NCI-H446 (cell line): ENCODE measurements at regions not wholly inside any gene's neighbourhood (a gene's known extent, or its start where the extent isn't known, plus 50 kb on each side); places are given as distances from the start of the nearest gene placed in this dataset.
"Not testable (repeated sequence)": the region's sequence is repeated elsewhere in the genome, so short reads cannot be mapped to it uniquely, and the experiment has no call there.

Experiments
- DNase-seq, 2 experiments: peaks; one replicate each; lab custom pipeline; 2025; lab: John Stamatoyannopoulos, UW

DNA sequence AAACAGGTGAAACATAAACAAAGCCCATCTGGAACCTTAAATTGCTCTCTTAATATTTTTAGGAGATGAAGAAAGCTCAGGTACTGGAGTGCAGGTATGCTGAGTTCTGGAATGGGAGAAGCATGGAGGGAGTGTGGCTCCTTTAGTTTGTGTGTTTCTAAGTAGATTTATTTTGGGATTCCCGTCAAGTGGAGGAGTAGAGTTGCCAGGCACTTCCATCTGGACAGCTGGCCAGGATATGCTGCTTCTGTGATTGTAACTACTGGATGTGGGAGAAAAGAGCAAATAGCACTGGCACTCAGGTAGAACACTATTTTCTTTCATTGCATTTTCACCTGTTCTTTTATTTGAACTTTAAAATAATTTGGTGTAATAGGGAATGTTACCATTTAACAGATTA is 182.3 kb upstream of the MAST4 start:
- no peak for DNase-seq

DNA sequence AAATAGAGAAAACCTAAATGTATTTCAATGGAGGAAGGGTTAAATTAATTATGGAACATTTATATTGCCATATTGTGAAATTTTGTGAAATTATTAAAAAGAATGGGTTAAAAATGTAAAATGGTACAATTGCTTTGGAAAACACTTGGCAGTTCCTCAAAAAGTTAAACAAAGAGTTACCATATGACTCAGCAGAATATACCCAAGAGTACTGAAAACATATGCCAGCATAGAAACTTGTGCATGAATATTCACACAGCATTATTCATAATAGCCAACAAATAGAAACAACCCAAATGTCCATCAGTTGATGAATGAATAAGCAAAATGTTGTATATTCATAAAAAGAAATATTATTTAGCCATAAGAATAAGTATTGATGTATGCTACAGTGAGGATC is 181.0 kb upstream of the MAST4 start:
- DNase-seq: no peak

DNA sequence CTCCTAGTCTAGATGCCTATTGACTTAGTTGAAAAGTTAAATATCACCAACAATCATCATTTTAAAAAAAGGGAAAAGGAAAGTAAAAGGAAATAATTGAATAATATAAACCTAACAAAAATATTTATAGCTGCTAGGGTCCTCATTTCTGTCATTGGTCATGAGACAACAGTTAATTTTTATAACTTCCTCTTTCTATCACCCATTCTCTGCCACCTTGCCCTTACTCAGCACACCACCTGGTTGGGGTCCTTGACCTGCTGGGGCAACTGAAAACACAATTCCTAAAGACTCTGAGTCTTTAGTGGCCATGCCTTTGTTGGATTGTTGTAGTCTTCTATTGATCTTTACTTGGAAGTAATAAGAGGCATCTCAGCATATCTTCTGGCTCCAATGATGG is 179.5 kb upstream of the MAST4 start:
- DNase-seq: no peak

DNA sequence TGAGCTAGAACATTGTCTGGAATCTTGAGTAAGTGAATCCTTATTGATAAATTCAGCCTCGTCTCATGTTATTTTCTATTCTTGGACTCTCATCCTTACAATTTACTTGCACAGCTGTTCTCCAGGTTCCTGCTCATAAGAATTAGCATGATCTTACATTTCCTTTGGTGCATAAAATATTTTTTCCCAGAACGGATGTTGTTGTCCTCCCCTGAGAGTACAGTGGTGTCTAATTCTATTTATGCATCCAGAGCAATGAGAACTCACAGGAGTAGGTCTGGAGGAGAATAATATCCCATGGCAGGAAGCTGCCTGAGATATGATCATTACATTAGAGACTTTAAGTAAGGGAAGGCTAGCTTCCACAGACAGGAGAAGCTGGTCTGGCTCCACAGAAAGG is 178.4 kb upstream of the MAST4 start:
- no peak for DNase-seq

DNA sequence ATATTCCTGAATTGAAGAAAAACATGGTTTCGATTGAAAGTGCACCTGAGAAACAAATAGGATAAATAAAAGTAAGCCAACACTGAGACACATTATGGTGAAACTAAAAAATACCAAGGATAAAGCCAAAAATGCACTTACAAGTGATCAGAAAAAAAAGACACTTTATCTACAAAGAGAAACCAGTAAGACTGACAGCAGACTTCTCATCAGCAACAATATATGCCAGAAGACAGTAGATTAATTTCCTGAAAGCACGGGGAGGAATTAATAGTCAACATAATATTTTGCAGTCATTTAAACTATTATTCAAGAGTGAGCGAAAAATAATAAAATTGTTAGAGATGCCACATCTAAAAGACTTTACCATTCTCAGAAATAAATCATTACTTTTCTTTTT is 172.7 kb upstream of the MAST4 start:
- DNase-seq: no peak

DNA sequence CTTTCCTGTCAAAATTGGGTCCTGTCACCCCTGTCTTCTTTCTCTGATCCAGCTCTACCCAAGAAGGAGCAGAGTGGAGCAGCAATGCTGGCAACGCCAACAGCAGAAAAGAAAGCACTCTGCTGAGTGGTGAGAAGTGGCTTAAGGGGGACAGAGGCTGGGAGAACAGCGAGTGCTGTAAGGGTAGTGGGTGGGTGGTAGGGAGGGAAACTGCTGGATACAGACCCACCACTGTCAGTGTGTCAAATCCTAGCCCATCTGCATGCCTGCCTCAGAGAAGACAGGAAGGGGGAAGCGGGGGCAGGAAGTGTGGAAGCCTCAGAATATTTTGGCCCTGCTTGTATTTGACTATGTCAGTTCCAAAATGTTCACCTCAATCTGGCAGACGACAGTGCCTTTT is 170.4 kb upstream of the MAST4 start:
- DNase-seq: no peak

DNA sequence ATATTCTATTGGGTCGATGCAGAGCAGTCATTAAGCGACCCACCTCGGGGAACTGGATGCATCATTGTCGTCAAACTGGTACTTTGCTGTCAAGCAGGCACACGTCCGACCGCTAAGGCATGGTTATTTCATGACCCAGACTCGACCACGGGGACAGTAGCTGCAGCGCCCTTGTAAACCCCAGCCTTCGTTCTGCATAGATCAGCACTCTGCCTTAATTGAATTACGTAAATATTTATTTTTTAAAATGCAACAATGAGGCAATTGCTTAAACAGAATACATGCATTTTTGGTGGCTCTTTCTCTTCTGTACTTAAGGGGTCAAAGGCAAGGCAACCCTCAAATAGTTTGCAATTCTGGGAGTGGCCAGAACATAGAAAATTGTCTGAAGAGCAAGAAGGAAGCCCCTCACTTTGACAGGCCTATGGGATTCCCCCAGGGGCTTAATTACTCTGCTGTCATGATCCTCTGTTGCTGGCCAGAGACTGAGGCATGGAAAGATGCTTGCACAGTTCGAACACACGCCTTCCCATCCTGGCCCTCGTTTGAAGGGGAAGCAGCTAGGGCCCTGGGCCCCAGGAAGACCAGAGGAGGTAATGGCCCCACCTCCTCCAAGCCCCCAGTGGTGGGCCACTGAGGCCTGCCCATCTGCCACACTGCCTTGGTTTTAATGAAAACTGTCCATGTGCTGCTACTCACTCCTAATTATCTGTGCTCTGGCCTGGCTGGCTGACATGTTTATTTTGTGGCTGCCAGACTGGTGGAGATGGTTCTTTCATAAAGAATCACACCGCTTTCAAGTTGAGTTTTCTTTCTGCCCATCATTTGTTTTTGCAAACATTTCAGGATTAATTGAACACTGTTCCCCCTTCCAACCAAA is 169.7 kb upstream of the MAST4 start:
- DNase-seq: no peak

DNA sequence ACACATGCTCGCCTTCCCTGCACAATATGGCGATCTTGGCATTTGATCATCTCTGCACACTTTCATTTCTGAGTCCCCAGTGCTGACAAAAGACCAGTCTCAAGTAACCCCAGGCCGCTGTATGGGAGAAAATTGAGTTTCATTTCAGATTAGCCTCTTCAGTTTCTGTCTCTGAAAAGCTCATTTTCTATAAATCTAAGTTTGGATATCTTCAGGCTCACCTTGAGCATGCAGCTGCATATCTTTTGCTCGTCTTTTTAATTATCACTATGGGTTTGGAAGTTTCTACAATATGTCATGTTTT is 169.1 kb upstream of the MAST4 start:
- DNase-seq: no peak

DNA sequence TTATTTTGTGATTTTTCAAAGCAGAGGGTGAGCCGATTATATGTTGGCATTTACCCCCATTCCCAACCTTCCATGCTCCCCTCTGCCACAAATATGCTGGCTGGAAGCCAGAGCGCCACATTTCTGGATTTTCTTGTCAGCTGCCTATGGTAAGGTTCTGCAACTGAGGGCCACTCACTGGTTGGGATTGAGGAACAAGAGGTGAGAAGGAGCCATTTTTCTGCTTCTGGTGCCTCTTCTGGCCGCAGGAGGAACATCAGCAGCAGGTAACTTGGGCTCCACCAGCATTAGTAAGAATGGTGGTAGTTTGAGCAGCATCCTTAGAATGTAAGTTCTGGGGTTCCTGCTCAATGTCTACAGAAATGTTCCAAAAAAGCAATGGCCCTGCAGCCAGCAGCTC is 159.5 kb upstream of the MAST4 start:
- no peak for DNase-seq

DNA sequence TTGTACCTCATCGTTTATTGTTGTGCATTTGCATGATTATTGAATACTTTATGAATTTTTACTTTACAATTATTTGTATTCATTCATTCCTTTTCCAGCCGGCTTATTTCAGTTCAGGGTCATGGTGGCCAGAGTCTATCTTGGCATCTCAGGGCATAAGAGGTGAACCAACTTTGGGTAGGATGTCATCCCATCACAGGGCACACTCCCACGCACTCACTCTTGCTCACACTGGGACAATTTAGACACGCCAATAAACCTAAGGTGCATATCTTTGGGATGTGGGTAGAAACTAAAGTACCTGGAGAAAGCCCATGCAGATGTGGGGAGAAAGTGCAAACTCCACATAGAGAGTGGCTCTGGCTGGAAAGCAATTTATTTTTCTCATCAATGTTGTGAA is 158.1 kb upstream of the MAST4 start:
- no peak for DNase-seq

DNA sequence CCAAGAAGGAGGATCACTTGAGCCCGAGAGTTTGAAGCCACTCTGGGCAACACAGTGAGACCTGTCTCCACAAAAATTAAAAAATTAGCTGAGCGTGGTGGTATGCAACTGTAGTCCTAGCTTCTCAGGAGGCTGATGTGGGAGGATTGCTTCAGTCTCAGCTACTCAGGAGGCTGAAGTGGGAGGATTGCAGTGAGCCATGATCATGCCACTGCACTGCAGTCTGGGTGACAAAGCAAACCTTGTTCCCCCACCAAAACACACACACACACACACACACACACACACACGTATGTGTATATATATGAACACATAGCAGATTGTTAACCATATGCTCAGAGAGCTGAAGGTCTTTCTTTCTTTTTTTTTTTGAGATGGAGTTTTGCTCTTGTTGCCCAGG is 157.5 kb upstream of the MAST4 start:
- DNase-seq: no peak

DNA sequence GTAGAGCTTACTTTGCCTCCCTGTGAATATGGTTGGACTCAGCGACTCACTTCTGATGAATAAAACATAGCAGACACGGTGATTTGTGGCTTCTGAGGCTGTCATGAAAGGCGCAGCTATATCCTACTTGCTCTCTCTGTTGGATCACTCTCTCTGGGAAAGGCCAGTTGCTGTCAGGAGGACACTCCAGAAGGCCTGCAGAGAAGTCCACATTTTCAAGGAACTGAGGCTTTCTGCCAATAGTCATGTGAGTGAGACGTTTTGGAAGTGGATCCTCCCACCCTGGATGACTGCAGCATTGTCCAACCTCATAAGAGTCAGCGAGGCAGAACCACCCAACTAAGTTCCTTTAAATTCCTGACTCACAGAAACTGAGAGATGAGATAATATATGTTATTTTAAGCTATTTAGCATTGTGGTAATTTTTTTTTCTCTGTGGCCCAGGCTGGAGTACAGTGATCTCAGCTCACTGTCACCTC is 156.0 kb upstream of the MAST4 start:
- DNase-seq: no peak

DNA sequence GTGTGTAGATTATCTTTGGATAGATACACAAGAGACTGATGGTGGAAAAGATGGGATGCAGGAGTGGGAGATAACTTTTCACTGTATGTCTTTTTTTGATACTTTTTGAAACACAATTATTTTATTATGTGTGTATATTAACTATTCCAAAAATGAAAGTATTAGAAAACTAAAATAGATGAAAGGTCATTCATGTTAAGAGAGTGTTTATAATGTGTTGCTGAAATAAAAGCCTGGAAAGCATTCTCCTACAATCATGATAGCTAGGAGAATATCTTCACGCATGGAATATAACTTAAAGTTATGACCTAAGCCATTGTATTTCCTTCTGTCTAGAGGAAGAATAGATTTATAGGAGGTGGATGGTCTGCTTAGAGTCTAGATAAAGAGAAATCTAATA is 154.8 kb upstream of the MAST4 start:
- no peak for DNase-seq

DNA sequence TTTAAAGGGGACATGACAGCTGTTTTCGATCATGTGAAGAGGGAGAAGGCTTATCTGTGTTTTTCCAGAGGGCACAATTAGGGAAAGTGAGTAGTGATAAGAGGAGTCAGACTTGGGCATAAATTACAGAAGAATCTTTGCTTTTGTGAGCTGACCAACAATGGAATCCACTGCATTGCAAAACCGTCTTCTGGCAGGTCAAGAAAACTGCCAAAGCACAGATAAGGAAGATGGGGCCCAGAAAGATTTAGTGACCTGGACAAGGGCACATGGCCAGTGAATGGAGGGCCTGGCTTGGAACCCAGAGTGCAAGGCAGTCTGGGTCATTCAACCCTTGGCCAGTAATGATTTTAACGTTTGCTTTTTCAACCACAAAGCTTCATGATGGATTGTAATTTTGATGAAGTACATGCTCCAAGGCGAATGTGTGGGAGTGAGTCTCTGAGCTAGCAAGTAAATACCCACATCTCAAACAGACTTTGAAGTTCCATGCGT is 153.2 kb upstream of the MAST4 start:
- DNase-seq: no peak

DNA sequence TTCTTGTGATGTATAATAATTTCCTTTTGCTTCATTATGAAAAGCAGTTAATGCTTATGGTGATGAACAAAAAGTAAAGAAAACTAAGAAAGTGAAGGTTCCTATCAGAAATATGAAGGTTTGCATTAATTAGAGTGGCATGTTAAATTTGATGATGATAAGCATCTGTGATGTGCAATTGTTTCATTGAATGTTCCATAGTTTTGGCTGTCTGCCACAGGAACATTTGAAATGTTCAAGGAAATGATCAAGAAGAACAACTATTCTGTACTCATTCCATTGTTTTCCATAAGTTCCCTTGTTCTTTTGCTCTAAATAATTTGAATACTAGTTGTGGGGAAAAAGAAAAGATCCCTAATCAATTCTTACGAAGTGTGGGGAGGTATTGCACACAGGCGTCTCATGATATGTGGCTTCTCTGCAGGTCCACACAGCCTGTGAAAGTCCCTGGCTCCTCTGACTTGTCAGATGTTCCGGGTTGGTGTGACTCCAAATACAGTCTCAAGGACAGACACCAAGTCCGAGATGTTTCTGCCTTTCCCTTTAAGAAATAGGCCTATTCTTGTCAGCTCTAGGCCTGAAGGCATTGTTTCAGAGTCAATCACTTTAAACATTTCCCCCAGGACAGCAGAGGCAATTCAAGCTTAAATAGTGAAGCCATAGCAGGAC is 152.6 kb upstream of the MAST4 start:
- no peak for DNase-seq

DNA sequence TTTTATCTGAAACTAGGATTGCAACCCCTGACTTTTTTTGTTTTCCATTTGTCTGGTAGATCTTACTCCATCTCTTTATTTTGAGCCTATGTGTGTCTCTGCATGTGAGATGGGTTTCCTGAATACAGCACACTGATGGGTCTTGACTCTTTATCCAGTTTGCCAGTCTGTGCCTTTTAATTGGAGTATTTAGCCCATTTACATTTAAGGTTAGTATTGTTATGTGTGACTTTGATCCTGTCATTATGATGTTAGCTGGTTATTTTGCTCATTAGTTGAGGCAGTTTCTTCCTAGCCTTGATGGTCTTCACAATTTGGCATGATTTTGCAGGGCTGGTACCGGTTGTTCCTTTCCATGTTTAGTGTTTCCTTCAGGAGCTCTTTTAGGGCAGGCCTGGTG is 148.1 kb upstream of the MAST4 start:
- DNase-seq: not testable (repeated sequence)

DNA sequence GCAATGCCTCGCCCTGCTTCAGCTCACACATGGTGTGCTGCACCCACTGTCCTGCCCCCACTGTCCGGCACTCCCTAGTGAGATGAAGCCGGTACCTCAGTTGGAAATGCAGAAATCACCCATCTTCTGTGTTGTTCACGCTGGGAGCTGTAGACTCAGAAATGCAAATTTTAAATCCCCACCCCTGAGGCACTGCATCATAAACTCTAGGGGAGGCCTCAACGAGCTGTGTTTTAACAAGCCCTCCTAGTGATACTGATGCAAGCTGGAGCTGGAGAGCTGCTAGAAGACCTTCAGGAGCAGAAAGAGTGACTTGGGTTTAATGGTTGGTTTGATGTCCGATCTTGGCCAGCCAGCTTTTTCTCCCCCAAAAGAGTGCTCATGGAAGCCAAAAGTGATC is 146.0 kb upstream of the MAST4 start:
- DNase-seq: no peak

DNA sequence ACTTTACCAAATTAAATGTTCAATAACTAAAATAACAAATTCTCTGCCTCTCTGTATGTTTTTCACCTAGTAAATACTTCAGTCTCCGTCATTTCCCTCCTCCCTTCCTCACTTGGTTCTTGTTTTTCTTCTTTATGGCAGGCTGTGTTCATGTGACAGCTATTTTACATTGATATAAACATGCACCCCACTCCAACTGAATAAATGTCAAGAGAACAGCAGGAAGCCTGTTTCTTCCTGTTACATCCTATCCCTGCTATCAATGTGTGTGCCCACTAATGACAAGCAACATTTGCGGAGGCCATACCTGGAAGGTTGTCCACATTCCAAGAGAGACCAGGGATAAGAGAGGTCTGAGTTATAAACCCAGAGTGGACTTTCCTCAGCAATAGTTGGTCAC is 145.2 kb upstream of the MAST4 start:
- DNase-seq: no peak

DNA sequence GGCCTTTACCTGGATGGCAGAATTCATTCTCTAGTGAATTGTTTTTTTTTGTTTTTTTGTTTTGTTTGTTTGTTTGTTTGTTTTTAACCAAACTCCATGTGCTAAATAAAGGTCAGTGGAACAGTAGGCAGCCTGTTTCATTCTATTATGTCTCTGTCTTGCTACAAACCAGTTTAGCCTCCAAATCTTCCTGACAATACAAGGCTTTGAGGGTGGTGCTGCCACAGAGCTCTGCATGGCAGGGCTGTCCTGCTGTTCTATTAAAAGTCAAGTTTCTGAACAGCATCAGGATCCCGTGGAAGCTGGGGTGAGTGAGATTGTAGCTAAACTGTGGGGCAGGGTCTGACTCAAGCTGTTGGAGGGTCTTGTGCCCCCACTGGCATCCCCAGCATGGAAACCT is 144.1 kb upstream of the MAST4 start:
- no peak for DNase-seq

DNA sequence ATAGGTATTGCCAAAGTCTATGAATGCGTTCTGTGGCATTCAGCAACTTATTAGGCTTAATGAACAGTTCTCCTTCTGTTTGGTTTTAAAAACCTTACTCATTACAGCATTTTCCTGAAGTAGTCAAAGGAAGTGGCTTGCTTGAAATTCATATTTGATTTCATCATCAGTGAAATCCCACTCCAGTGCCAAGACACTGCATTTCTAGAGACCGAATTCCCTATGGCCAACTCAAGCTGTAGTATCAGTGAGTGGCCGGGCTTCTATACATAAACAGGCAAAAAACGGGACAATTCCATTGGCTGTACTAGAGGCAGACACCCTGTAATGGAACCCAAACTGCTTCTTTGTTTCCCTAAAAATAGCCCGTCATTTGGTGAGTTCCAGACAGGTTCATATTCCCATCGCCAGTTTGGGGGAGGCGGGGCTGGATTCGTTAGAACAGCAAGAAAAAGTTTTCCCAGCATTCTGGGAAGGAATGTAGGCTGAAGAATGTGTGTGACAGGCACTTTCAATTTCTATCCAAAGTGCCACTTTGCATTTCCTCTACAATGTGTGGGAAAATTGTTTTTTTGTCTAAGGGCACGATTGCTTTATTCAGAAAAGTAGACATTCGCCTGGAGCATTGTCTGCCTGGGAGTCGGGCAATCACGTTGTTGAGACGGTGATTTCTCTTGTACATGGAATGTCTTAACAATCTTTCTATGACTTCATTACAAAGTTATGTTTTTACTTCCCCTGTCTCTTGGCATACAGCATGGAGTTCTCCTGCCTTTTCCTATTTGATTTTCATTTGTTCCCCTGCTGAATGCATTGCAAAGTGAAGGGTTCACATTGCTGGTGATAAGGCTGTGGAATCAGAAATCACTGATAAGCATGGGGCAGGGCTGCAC is 141.8 kb upstream of the MAST4 start:
- no peak for DNase-seq

DNA sequence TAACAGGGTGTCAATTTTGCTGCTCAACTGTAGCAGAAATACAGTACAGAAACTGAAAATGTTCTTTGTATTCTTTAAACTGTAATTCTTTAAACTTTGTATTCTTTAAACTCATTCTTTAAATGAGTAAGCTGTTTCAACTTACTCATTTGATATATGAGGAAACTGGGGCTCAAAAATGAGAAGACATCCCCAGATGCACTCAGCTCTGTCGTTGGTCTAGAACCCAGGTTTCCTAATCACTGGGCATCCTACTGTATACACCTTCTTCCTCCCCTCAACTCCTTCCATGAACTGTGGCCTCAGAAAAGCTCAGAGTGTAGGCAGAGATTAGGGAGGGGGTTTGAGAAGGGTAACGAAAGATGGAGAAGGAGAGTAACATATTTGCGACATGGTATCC is 136.5 kb upstream of the MAST4 start:
- no peak for DNase-seq

DNA sequence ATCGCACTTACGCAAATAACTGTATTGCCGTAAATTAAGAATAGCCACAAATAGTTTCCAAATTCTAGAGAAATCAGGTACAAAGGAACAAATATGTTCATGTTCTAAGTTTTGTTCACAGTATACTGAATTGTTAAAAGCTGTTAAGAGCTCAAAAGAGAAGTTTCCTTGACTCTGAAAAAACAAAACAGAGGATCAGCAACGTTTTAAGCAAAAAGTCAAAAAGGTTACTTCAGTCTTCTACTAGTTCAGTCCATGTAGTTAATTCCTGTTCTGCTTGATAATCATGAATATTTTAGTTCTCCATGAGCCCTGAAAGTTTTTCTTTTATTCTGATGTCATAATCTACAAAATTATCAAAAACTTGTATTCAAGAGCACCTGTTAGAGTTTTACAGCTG is 128.6 kb upstream of the MAST4 start:
- DNase-seq: no peak

DNA sequence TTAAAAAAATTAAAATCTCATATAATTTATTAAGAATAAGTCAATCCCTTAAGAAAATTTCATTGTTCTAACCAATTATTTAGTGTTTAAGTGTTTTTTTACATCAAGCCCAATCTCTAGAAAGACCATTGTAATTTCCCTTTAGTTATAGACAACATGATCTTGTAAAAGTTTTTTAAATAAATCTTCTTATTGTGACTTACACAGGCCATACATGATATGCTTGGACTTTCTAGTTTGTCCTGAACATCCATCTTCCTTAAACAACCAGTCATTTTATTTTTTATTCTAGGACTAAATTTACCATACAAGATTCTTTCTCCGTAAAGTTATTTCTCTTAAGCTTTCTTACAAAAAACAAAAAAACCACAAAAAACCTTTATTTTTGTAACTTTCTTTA is 126.5 kb upstream of the MAST4 start:
- no peak for DNase-seq
